GM21723 (cell line): ENCODE measurements at regions not wholly inside any gene's neighbourhood (a gene's known extent, or its start where the extent isn't known, plus 50 kb on each side); places are given as distances from the start of the nearest gene placed in this dataset.

ENCODE experiments used
- ATAC-seq: cut with Tn5 transposase; IDR thresholded peaks from one replicate; pipeline ENCODE4 v1.9.1; 2021; ENCODE audit warnings: mild to moderate bottlenecking, moderate library complexity; ENCODE audit not compliant: unreplicated experiment

GRCh38 chr12:85733221-85733840 is 102.9 kb downstream of the RASSF9 start:
- no peak for ATAC-seq

DNA sequence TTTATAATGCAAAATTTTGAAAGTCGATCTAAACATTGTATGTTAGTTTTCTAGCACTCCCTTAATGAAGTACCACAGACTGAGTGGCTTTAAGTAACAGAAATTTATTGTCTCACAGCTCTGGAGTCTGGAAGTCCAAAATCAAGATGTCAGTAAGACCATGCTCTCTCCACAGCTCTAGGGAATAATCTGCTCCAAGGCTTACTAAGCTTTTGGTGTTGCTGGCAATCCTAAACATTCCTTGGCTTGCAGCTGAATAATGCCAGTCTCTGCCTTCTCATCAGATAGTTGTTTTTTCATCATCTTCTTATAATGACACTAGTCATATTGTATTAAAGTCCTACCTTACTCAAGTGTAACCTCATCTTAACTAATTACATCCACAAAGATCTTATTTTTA is 102.2 kb downstream of the RASSF9 start:
- ATAC-seq: no peak

- ATAC-seq: no peak
Observed at GRCh38 chr12:85740186-85740585, 96.0 kb downstream of the RASSF9 start.

GRCh38 chr12:85741046-85741445 is 95.2 kb downstream of the RASSF9 start:
- no peak for ATAC-seq

DNA sequence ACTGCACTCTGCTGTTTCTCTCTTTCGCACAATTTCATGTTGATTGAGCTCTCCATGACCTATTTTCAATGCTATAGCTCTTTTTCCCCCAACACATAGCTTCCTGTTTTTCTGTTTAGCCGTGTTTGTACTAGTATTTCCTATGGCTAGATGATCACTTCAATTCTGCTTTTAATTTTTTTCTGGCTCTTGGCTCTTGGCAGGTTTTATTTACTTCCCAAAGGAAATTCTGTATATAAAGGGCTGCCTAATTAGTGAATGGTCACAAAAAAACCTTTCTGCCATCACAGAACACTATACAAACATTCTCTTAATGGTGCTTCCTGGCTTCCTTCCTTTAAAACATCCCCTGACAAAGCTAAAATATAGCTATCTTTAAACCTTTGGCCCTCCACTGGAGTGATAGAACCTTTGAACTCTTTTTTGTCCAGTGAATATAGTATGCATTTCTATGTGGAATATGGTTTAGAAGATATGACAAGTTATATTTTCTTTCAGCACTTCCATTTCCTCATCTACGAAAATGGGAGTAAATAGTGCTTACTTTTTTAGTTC is 88.2 kb downstream of the RASSF9 start:
- no peak for ATAC-seq
